HepG2 (cell line): ENCODE measurements at regions not wholly inside any gene's neighbourhood (a gene's known extent, or its start where the extent isn't known, plus 50 kb on each side); places are given as distances from the start of the nearest gene placed in this dataset.
A peak's percentile ranks its signal among the peaks of the same experiment; 100 is the strongest.

Source experiments
- ATAC-seq: fragments of 200-7000 bp; cut with Tn5 transposase; 3 replicates; pipeline ENCODE4 v1.9.1; 2020; ENCODE audit warnings: mild to moderate bottlenecking, moderate library complexity
- BruUV-seq: library from RNA; stranded (reverse); fragments of 400-500 nt; replicated peaks from 2 replicates; lab custom pipeline; 2021; lab: Mats Ljungman, UMichigan
- CTCF ChIA-PET: fragments of 300-600 bp; formaldehyde crosslinking; extraction: SDS; loops from one replicate; lab custom pipeline; 2021; ENCODE audit warnings: low total read pairs, inconsistent platforms, low intra/inter-chr PET ratio; lab: Yijun Ruan, JAX
- POLR2A ChIA-PET: fragments of 350-600 bp; sonication (Branson Sonifier 250); formaldehyde crosslinking; loops from one replicate; lab custom pipeline; 2020; ENCODE audit warnings: antibody characterized with exemption, inconsistent platforms; lab: Yijun Ruan, JAX
- DNase-seq: peaks from one replicate; pipeline ENCODE4 v3.0.0-alpha.2; 2015; ENCODE audit warnings: low spot score
- FAIRE-seq: peaks from 3 replicates; lab custom pipeline; 2011; peaks lifted over from hg19 to GRCh38; lab: Jason Lieb, UNC
- H2AFZ ChIP-seq: one replicate; pipeline ENCODE4 v1.6.1; 2011; ENCODE audit warnings: low read length, inconsistent platforms
- H3K27ac ChIP-seq: fragments of 300-600 bp; 3 replicates; pipeline ENCODE4 v1.8.0; 2011; ENCODE audit warnings: mixed run types, mild to moderate bottlenecking, mixed read lengths, low read length, inconsistent platforms; ENCODE audit not compliant: insufficient read depth; ENCODE audit errors: extremely low read length
- H3K27me3 ChIP-seq, 2 experiments: fragments of 200-600 bp in 1 of 2; 2 replicates in 1 of 2; 3 replicates in 1 of 2; pipeline versions ENCODE4 v1.6.0 to v1.8.0; 2011; ENCODE audit warnings: low read length in 2 of 2, mild to moderate bottlenecking in 2 of 2, moderate library complexity in 2 of 2, inconsistent platforms in 1 of 2; ENCODE audit not compliant: insufficient read depth in 2 of 2, control insufficient read depth in 1 of 2
- H3K36me3 ChIP-seq, 2 experiments: fragments of 200-600 bp in 1 of 2; replicated peaks in 1 of 2; 2 replicates in 1 of 2; 3 replicates in 1 of 2; pipeline versions ENCODE4 v1.5.1 to v1.8.0; 2011; ENCODE audit warnings: low read length in 2 of 2, inconsistent platforms in 1 of 2; ENCODE audit not compliant: insufficient read depth in 2 of 2, control insufficient read depth in 1 of 2
- H3K4me1 ChIP-seq: 2 replicates; pipeline ENCODE4 v1.5.1; 2012; ENCODE audit warnings: low read length, inconsistent platforms; ENCODE audit not compliant: insufficient read depth
- H3K4me2 ChIP-seq: 2 replicates; pipeline ENCODE4 v1.6.0; 2011; ENCODE audit warnings: low read depth, low read length, inconsistent platforms
- H3K4me3 ChIP-seq, 3 experiments: fragments of 200-600 bp in 1 of 3; sonication (generic), shearing (Covaris generic) in 1 of 3; replicated peaks in 1 of 3; 2 replicates each; pipeline ENCODE4 v1.5.1; 2011 to 2016; ENCODE audit warnings: low read length in 3 of 3, inconsistent platforms in 2 of 3, low read depth in 2 of 3, mild to moderate bottlenecking in 2 of 3, control low read depth in 1 of 3, mixed read lengths in 1 of 3; ENCODE audit not compliant: insufficient read depth in 1 of 3
- H3K79me2 ChIP-seq: one replicate; pipeline ENCODE4 v1.6.1; 2011; ENCODE audit warnings: low read length, inconsistent platforms; ENCODE audit not compliant: insufficient read depth
- H3K9ac ChIP-seq: 2 replicates; pipeline ENCODE4 v1.6.0; 2011; ENCODE audit warnings: mild to moderate bottlenecking, low read depth, low read length, inconsistent platforms; ENCODE audit not compliant: insufficient read depth
- H3K9me3 ChIP-seq: 2 replicates; pipeline ENCODE4 v1.5.1; 2012; ENCODE audit warnings: mild to moderate bottlenecking, low read length
- H4K20me1 ChIP-seq: 2 replicates; pipeline ENCODE4 v1.6.0; 2011; ENCODE audit warnings: inconsistent platforms, mild to moderate bottlenecking, low read length, moderate library complexity; ENCODE audit not compliant: insufficient read depth
- CC2D1A ChIP-seq: sonication (generic); formaldehyde crosslinking; IDR thresholded peaks from 2 replicates; pipeline ENCODE4 v1.8.1; 2023; ENCODE audit warnings: mild to moderate bottlenecking, missing genetic modification reagents
- HNRNPLL ChIP-seq: fragments of 200-400 bp; formaldehyde crosslinking; IDR thresholded peaks from 2 replicates; pipeline ENCODE4 v1.6.1; 2017; ENCODE audit warnings: mild to moderate bottlenecking, low read depth, low read length; ENCODE audit not compliant: poor library complexity, severe bottlenecking
- JUNB ChIP-seq: sonication (generic); formaldehyde crosslinking; IDR thresholded peaks from 2 replicates; pipeline ENCODE4 v1.8.0; 2022; ENCODE audit warnings: missing genetic modification reagents, mild to moderate bottlenecking, borderline replicate concordance
- MAFF ChIP-seq: IDR thresholded peaks from 2 replicates; pipeline ENCODE4 v1.6.1; 2011; ENCODE audit warnings: low read depth, low read length, improper control_type of control experiment
- MAFK ChIP-seq, 2 experiments: IDR thresholded peaks in 1 of 2; conservative IDR thresholded peaks in 1 of 2; 2 replicates each; pipeline ENCODE4 v1.6.1; 2011; ENCODE audit warnings: improper control_type of control experiment in 2 of 2, low read length in 2 of 2
- PITX1 ChIP-seq: sonication (generic); formaldehyde crosslinking; IDR thresholded peaks from 2 replicates; pipeline ENCODE4 v1.5.1; 2020; ENCODE audit warnings: mild to moderate bottlenecking, missing genetic modification reagents
- RBAK ChIP-seq: sonication (generic); formaldehyde crosslinking; IDR thresholded peaks from 2 replicates; pipeline ENCODE4 v1.5.1; 2020; ENCODE audit warnings: mild to moderate bottlenecking, missing genetic modification reagents
- REXO4 ChIP-seq: sonication (generic); formaldehyde crosslinking; IDR thresholded peaks from 2 replicates; pipeline ENCODE4 v1.8.0; 2022; ENCODE audit warnings: missing genetic modification reagents, mild to moderate bottlenecking, borderline replicate concordance
- RXRA ChIP-seq: sonication (generic); formaldehyde crosslinking; IDR thresholded peaks from 2 replicates; pipeline ENCODE4 v1.5.1; 2020; ENCODE audit warnings: missing genetic modification reagents
- ZFP1 ChIP-seq: IDR thresholded peaks from 2 replicates; pipeline ENCODE4 v1.6.1; 2016
- ZKSCAN8 ChIP-seq: IDR thresholded peaks from 2 replicates; pipeline ENCODE4 v1.6.1; 2016; ENCODE audit warnings: borderline replicate concordance, missing genetic modification reagents, missing compliant biosample characterization
- WGBS: methylation state at CpG from one replicate; pipeline ENCODE4 v1.1.6; 2017; ENCODE audit warnings: low lambda C conversion rate; 5-methylcytosine and 5-hydroxymethylcytosine counted together
- in situ Hi-C: cut with HindIII; loops from 2 replicates; pipeline ENCODE4 v1.10.0; 2017; ENCODE audit warnings: low pct_unique_long_range_greater_than_20kb; ENCODE audit not compliant: extremely low pct_ligation_motif_present
- intact Hi-C: fragments of 100-400 bp; cut with micrococcal nuclease; formaldehyde crosslinking; loops from one replicate; pipeline ENCODE4 v1.10.0; 2022; ENCODE audit not compliant: unreplicated experiment
- TF ChIP-seq, protein P1 (sequence below): sonication (generic); formaldehyde crosslinking; IDR thresholded peaks from 2 replicates; pipeline ENCODE4 v1.4.0; 2020; ENCODE audit warnings: missing genetic modification reagents
- TF ChIP-seq, protein P2 (sequence below): sonication (generic); formaldehyde crosslinking; IDR thresholded peaks from 2 replicates; pipeline ENCODE4 v1.8.0; 2022; ENCODE audit warnings: low read depth, missing genetic modification reagents
- TF ChIP-seq, protein P3 (sequence below): sonication (generic); formaldehyde crosslinking; IDR thresholded peaks from 2 replicates; pipeline ENCODE4 v1.4.0; 2020; ENCODE audit warnings: missing genetic modification reagents
- TF ChIP-seq, protein P4 (sequence below): sonication (generic); formaldehyde crosslinking; IDR thresholded peaks from 2 replicates; pipeline ENCODE4 v1.8.0; 2022; ENCODE audit warnings: missing genetic modification reagents, mild to moderate bottlenecking, borderline replicate concordance

DNA sequence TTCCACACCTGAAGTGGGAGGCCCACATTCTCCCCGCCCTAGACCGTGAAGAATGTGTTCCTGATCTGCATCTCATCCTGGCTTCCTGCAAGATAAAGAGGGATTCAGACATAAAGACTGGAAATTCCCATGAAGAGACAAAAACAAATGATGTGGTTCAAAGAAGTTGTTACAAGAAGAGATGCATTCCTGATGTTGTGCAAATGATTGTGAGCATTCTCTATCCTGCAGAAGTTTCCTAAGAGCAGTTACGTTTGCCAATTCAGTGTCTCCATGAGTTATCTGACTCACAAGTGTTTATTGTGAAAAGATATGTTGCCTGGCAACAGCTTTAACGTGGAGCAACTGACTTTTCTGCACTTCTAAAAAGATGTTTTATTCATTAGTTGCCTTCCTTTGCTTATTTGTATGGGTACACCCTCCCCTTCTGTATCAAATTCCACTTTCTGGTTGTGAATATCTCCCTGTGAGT lies 107.8 kb downstream of the ZIC4 start:
- Histone ChIP-seq H3K27me3 (no peaks in the 10 kb centered on the region; a peak in 1 of 5 replicates), H3K4me3 (no peak overlapping the region), H3K9me3 (no peaks in the 10 kb centered on the region), H3K27ac (no peak overlapping the region), H3K9ac (no peak overlapping the region), H4K20me1 (no peaks in the 10 kb centered on the region), H3K4me2 (no peak overlapping the region), H3K4me1 (no peaks in the 10 kb centered on the region), H2AFZ (no peak overlapping the region), H3K36me3 (no peaks in the 10 kb centered on the region), H3K79me2 (no peaks in the 10 kb centered on the region)
- POLR2A ChIA-PET = no interaction called here
- DNase-seq (peak; percentile 3), ATAC-seq (no peak), FAIRE-seq (no peak)
- TF ChIP-seq ZFP1 (CRISPR knock-in tag) (no peak), ZKSCAN8 (CRISPR knock-in tag) (no peak), HNRNPLL (no peak), JUNB (CRISPR knock-in tag) (no peak), REXO4 (CRISPR knock-in tag) (no peak), CC2D1A (CRISPR knock-in tag) (no peak), PITX1 (no peak), RXRA (CRISPR knock-in tag) (no peak)
- TF ChIP-seq, protein P1, sequence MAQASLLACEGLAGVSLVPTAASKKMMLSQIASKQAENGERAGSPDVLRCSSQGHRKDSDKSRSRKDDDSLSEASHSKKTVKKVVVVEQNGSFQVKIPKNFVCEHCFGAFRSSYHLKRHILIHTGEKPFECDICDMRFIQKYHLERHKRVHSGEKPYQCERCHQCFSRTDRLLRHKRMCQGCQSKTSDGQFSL (CRISPR knock-in tag) = no peak
- 3% methylated on average over 4 of the region's 4 CpGs for WGBS
- in situ Hi-C loops = no loop called here
- BruUV-seq = no TSS peak
- CTCF ChIA-PET = no interaction called here
- intact Hi-C loops = no loop called here

DNA sequence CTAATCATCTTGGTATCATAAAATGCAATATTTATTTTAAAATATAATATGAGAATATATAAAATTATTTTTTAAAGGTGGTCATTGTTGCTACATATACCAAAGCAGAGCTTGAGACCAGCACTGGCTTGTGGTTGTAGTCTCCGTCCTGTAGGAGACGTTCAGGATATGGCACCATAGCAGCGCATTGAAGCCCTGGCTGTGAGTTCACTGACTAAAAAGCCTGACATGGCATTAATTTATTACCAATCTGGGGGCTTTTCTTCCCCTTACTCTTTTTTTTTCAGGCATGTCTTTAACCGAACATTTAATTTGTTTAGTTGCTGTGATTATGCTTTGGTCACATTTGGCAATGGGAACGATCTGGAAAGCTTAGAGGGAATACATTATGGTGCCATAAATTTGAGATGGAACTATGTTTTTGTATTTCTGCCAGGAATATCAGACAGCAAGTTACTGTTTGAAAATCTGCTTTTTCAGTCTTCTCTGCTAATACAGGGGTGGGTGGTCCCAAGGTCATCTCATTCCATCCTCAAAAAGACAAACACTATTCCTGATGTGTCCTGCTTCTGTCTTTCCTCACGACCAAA lies 108.5 kb downstream of the ZIC4 start:
- CTCF ChIA-PET = no interaction called here
- WGBS = under 1% methylated on average over 6 of the region's 6 CpGs
- H3K4me3 ChIP-seq = no peak overlapping the region
- H2AFZ ChIP-seq = no peak overlapping the region
- no peaks in the 10 kb centered on the region for H3K9me3 ChIP-seq
- no peaks in the 10 kb centered on the region for H3K36me3 ChIP-seq
- H3K4me2 ChIP-seq = no peak overlapping the region
- H3K79me2 ChIP-seq = no peaks in the 10 kb centered on the region
- no peak for FAIRE-seq
- no peaks in the 10 kb centered on the region for H4K20me1 ChIP-seq
- H3K27ac ChIP-seq = no peak overlapping the region
- BruUV-seq = no TSS peak
- no peaks in the 10 kb centered on the region; a peak in 1 of 5 replicates for H3K27me3 ChIP-seq
- no peak overlapping the region for H3K9ac ChIP-seq
- no peaks in the 10 kb centered on the region for H3K4me1 ChIP-seq
- intact Hi-C loops = no loop called here
- in situ Hi-C loops = no loop called here
- no peak for ATAC-seq
- no peak for DNase-seq
- POLR2A ChIA-PET = no interaction called here
- TF ChIP-seq MAFF (peak; percentile 55), MAFK (conservative IDR thresholded peaks at IDR 0.05 in 1 of 2, IDR thresholded peaks at IDR 0.05 in 1 of 2; ENCODE audit: low read length in 2 of 2) (peak; percentile 55 to 75), RBAK (CRISPR knock-in tag) (no peak)
- TF ChIP-seq, protein P2, sequence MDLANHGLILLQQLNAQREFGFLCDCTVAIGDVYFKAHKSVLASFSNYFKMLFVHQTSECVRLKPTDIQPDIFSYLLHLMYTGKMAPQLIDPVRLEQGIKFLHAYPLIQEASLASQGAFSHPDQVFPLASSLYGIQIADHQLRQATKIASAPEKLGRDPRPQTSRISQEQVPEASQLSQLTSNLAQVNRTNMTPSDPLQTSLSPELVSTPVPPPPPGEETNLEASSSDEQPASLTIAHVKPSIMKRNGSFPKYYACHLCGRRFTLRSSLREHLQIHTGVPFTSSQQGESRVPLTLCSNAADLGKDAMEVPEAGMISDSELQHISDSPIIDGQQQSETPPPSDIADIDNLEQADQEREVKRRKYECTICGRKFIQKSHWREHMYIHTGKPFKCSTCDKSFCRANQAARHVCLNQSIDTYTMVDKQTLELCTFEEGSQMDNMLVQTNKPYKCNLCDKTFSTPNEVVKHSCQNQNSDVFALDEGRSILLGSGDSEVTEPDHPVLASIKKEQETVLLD (CRISPR knock-in tag) = no peak
- TF ChIP-seq, protein P3, sequence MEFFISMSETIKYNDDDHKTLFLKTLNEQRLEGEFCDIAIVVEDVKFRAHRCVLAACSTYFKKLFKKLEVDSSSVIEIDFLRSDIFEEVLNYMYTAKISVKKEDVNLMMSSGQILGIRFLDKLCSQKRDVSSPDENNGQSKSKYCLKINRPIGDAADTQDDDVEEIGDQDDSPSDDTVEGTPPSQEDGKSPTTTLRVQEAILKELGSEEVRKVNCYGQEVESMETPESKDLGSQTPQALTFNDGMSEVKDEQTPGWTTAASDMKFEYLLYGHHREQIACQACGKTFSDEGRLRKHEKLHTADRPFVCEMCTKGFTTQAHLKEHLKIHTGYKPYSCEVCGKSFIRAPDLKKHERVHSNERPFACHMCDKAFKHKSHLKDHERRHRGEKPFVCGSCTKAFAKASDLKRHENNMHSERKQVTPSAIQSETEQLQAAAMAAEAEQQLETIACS = no peak
- TF ChIP-seq, protein P4, sequence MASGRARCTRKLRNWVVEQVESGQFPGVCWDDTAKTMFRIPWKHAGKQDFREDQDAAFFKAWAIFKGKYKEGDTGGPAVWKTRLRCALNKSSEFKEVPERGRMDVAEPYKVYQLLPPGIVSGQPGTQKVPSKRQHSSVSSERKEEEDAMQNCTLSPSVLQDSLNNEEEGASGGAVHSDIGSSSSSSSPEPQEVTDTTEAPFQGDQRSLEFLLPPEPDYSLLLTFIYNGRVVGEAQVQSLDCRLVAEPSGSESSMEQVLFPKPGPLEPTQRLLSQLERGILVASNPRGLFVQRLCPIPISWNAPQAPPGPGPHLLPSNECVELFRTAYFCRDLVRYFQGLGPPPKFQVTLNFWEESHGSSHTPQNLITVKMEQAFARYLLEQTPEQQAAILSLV (CRISPR knock-in tag) = no peak
